Neural cell (in vitro differentiated cells): ENCODE measurements at regions not wholly inside any gene's neighbourhood (a gene's known extent, or its start where the extent isn't known, plus 50 kb on each side); places are given as distances from the start of the nearest gene placed in this dataset.

Source experiments
- H2AFZ ChIP-seq: fragments of 200-600, 300-800 bp; sonication (generic), shearing (Covaris generic); 2 replicates; pipeline ENCODE4 v1.6.0; 2014; ENCODE audit warnings: low read depth, mild to moderate bottlenecking, antibody characterized with exemption, low read length, moderate library complexity
- H3F3A ChIP-seq: fragments of 200-600 bp; shearing (Covaris generic); 2 replicates; pipeline ENCODE4 v1.6.1; 2016; ENCODE audit warnings: mild to moderate bottlenecking, moderate library complexity, mixed read lengths, antibody characterized with exemption, low read length; ENCODE audit not compliant: insufficient read depth, poor library complexity, severe bottlenecking
- H3K27ac ChIP-seq: fragments of 200-600, 300-800 bp; sonication (generic), shearing (Covaris generic); 2 replicates; pipeline ENCODE4 v1.5.1; 2014; ENCODE audit warnings: mild to moderate bottlenecking, low read length, moderate library complexity
- H3K27me3 ChIP-seq: fragments of 300-800, 200-600 bp; sonication (generic), shearing (Covaris generic); 2 replicates; pipeline ENCODE4 v1.6.0; 2014; ENCODE audit warnings: mild to moderate bottlenecking, low read depth, low read length, moderate library complexity; ENCODE audit not compliant: insufficient read depth
- H3K36me3 ChIP-seq: fragments of 300-800, 200-600 bp; sonication (generic), shearing (Covaris generic); 2 replicates; pipeline ENCODE4 v1.5.1; 2014; ENCODE audit warnings: mild to moderate bottlenecking, antibody characterized with exemption, low read length, moderate library complexity; ENCODE audit not compliant: insufficient read depth
- H3K4me2 ChIP-seq: fragments of 300-800, 200-600 bp; sonication (generic), shearing (Covaris generic); 2 replicates; pipeline ENCODE4 v1.6.0; 2014; ENCODE audit warnings: mild to moderate bottlenecking, low read length
- H3K4me3 ChIP-seq: fragments of 300-800, 200-600 bp; sonication (generic), shearing (Covaris generic); 2 replicates; pipeline ENCODE4 v1.5.1; 2014; ENCODE audit warnings: mild to moderate bottlenecking, low read length, moderate library complexity
- H3K79me2 ChIP-seq: fragments of 200-600 bp; shearing (Covaris generic); replicated peaks from 2 replicates; pipeline ENCODE4 v1.6.0; 2014; ENCODE audit warnings: mild to moderate bottlenecking, low read length, moderate library complexity; ENCODE audit not compliant: insufficient read depth
- H3K9ac ChIP-seq: fragments of 300-800, 200-600 bp; sonication (generic), shearing (Covaris generic); 2 replicates; pipeline ENCODE4 v1.6.1; 2016; ENCODE audit warnings: mild to moderate bottlenecking, low read length, mixed read lengths
- H3K9me2 ChIP-seq: fragments of 200-600 bp; shearing (Covaris generic); 2 replicates; pipeline ENCODE4 v1.6.1; 2016; ENCODE audit warnings: mild to moderate bottlenecking, low read length, mixed read lengths; ENCODE audit not compliant: insufficient read depth
- H3K9me3 ChIP-seq: fragments of 200-600, 300-800 bp; sonication (generic), shearing (Covaris generic); 2 replicates; pipeline ENCODE4 v1.6.1; 2016; ENCODE audit warnings: mild to moderate bottlenecking, mixed run types, low read length, moderate library complexity, mixed read lengths
- H4K20me1 ChIP-seq: fragments of 200-600 bp; shearing (Covaris generic); 2 replicates; pipeline ENCODE4 v1.6.1; 2016; ENCODE audit warnings: mild to moderate bottlenecking, mixed run types; ENCODE audit not compliant: insufficient read depth
- CTCF ChIP-seq: fragments of 450-650 bp; IDR thresholded peaks from 2 replicates; pipeline ENCODE4 v1.5.1; 2014; ENCODE audit warnings: antibody characterized with exemption, mild to moderate bottlenecking, moderate library complexity; ENCODE audit not compliant: poor library complexity, severe bottlenecking
- EP300 ChIP-seq: fragments of 450-650 bp; conservative IDR thresholded peaks from 2 replicates; pipeline ENCODE4 v1.6.1; 2014; ENCODE audit warnings: antibody characterized with exemption, mild to moderate bottlenecking, moderate library complexity; ENCODE audit not compliant: poor library complexity, severe bottlenecking
- EZH2 ChIP-seq: fragments of 200-600, 300-800 bp; shearing (Covaris generic), sonication (generic); IDR thresholded peaks from 2 replicates; pipeline ENCODE4 v1.6.1; 2014; ENCODE audit warnings: antibody characterized with exemption, low read length, borderline replicate concordance, mild to moderate bottlenecking; ENCODE audit not compliant: insufficient read depth, poor library complexity, severe bottlenecking
- MXI1 ChIP-seq: fragments of 450-650 bp; conservative IDR thresholded peaks from 2 replicates; pipeline ENCODE4 v1.6.1; 2014; ENCODE audit warnings: antibody characterized with exemption, mild to moderate bottlenecking; ENCODE audit not compliant: poor library complexity, severe bottlenecking
- POLR2AphosphoS5 ChIP-seq: IDR thresholded peaks from 2 replicates; pipeline ENCODE4 v1.6.1; 2012
- RAD21 ChIP-seq: fragments of 450-650 bp; conservative IDR thresholded peaks from 2 replicates; pipeline ENCODE4 v1.6.1; 2014; ENCODE audit warnings: antibody characterized with exemption, mild to moderate bottlenecking, moderate library complexity
- REST ChIP-seq: IDR thresholded peaks from 2 replicates; pipeline ENCODE4 v1.6.1; 2012; ENCODE audit warnings: borderline replicate concordance
- SMC3 ChIP-seq: fragments of 450-650 bp; conservative IDR thresholded peaks from 2 replicates; pipeline ENCODE4 v1.6.1; 2014; ENCODE audit warnings: antibody characterized with exemption, mild to moderate bottlenecking, moderate library complexity; ENCODE audit not compliant: poor library complexity
- TAF1 ChIP-seq: IDR thresholded peaks from 2 replicates; pipeline ENCODE4 v1.6.1; 2012; ENCODE audit warnings: low read depth

- no peak for TF ChIP-seq POLR2AphosphoS5
Observed at GRCh38 chr20:58585753-58586540, 65.1 kb upstream of the STX16 start (continued).

DNA sequence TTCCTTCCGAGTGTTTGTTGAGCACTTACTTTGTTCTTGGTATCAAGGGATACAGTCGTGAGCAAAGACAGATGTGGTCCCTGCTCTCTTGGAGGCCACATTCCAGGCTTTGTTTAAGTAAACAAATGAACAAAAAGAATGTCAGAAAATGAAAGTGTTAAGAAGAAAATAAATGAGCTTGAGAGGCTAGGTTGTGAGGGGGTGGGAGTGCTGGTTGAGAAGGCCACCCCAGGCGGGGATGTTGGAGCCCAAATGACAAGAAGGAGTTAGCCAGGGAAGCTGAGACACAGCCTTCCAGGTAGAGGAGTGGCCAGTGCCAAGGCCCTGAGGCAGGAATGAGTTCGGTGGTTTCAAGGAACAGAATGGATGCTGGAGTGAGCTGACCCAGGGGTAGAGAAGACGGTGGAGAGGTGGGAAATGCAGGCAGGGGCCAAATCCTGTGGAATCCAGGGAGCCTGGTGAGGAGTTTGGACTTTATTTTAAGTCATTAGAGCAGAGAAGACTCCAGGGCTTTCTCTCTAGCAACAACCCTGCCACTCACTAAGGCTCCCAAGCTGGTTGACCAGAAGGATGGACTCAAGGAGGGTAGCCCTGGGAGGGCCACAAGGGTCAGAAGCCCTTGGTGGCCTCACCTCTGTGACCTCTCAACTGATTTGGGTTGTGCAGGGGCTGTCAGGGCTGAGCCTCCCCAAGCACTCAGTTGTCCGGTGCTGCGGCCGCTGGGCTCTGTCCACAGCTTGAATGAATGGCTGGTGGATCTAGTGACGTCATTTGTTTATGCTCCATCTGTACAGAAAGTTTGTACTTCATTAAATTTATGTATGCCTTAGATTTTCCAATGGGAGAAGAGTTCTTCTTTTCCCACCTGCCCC is 66.0 kb upstream of the STX16 start:
- Histone ChIP-seq H4K20me1 (no peaks in the 10 kb centered on the region), H3K79me2 (no peaks in the 10 kb centered on the region), H3K27ac (no peak overlapping the region), H3K9me3 (no peaks in the 10 kb centered on the region), H3K9ac (no peak overlapping the region), H2AFZ (no peak overlapping the region), H3K27me3 (no peaks in the 10 kb centered on the region), H3K9me2 (no peaks in the 10 kb centered on the region), H3K36me3 (no peaks in the 10 kb centered on the region), H3F3A (no peaks in the 10 kb centered on the region), H3K4me3 (no peak overlapping the region), H3K4me2 (no peak overlapping the region)
- TF ChIP-seq MXI1 (no peak), RAD21 (no peak), EZH2 (no peak), SMC3 (no peak)

DNA sequence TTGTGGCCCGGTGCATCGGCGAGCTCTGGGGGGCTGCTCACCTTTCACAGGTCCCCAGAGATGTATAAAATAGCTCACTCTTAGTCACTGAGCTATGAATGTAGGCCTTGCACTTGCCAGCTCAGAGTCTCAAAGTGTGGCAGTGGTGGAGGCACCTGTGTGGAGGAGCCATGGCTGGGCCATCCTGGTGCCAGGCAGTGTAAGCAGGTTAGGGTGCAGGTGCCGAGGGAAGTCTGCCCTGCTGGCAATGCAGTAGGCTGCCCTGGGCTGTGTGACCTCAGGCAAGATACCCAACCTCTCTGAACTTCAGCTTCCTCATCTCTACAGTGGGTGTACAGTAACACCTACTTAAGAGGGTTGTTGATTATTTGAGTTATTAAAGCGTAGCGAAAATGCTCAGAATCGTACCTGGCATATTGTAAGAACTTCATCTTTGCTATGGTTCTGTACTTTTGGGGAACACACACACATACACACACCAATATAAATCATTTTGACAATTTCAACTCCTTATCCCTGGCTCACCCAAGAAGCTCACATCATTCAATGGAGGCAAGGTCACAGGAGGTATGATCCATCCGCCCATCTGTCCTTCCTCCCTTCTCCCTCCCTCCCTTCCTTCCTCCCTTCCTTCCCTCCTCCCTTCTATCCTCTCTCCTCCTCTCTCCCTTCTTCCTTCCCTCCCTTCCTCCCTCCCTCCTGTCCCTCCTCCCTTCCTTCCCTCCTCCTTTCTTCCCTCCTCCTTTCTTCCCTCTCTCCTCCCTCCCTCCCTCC is 66.8 kb upstream of the STX16 start:
- Histone ChIP-seq H3K4me2 (no peak overlapping the region), H3K4me3 (no peak overlapping the region), H3K36me3 (no peaks in the 10 kb centered on the region), H3K9me3 (no peaks in the 10 kb centered on the region), H3K9ac (no peak overlapping the region), H3K79me2 (no peaks in the 10 kb centered on the region), H4K20me1 (no peaks in the 10 kb centered on the region), H3K27ac (no peak overlapping the region), H3K9me2 (no peaks in the 10 kb centered on the region), H2AFZ (no peak overlapping the region), H3F3A (no peaks in the 10 kb centered on the region), H3K27me3 (no peaks in the 10 kb centered on the region)
- TF ChIP-seq MXI1 (no peak), POLR2AphosphoS5 (no peak), RAD21 (no peak), TAF1 (no peak), REST (no peak), SMC3 (no peak), EP300 (no peak), CTCF (no peak), EZH2 (no peak)
